HTR-8/SVneo (cell line): ENCODE measurements at regions not wholly inside any gene's neighbourhood (a gene's known extent, or its start where the extent isn't known, plus 50 kb on each side); places are given as distances from the start of the nearest gene placed in this dataset.
A peak's percentile ranks its signal among the peaks of the same experiment; 100 is the strongest.
"Not testable (repeated sequence)": the region's sequence is repeated elsewhere in the genome, so short reads cannot be mapped to it uniquely, and the experiment has no call there.

Source experiments
- DNase-seq: peaks from one replicate; pipeline ENCODE4 v3.0.0; 2011; ENCODE audit warnings: low spot score, mixed read lengths; ENCODE audit not compliant: insufficient read length
- FAIRE-seq: peaks from 2 replicates; lab custom pipeline; 2011; peaks lifted over from hg19 to GRCh38; lab: Jason Lieb, UNC

DNA sequence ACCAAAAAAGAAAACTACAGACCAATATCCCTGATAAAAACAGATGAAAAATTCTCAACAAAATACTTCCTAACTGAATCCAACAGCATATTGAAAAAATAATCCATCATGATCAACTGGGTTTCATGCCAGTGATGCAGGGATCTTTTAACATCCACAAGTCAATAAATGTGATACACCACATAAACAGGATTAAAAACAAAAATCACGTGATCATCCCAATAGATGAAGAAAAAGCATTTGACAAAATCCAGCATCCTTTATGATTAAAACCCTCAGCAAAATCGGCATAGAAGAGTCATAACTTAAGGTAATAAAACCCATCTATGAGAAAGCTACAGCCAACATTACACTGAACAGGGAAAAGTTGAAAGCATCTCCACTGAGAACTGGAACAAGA, 107.5 kb downstream of the DCLK3 start:
- no peak for FAIRE-seq
- no peak for DNase-seq

GRCh38 chr3:36653095-36653494, 111.3 kb downstream of the DCLK3 start:
- no peak for FAIRE-seq
- no peak for DNase-seq

DNA sequence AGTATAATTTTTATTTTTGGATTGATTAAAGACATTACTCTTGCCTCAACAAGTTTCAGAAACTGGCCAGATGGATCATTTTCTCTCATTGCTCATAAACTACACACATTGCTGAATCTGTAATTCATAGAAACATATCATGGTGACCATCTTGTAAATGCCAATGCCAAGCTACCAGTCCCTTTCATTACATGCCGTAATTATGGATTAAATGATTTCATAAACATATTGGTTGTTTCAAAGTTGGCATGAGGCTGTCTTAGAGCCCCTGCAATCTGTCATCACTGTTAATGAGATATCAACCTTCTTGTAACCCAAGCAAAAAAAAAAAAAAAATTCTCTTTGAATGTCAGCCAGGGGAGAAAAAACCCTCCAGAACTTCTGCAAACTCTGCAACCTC, 112.2 kb downstream of the DCLK3 start:
- FAIRE-seq (no peak), DNase-seq (no peak)

DNA sequence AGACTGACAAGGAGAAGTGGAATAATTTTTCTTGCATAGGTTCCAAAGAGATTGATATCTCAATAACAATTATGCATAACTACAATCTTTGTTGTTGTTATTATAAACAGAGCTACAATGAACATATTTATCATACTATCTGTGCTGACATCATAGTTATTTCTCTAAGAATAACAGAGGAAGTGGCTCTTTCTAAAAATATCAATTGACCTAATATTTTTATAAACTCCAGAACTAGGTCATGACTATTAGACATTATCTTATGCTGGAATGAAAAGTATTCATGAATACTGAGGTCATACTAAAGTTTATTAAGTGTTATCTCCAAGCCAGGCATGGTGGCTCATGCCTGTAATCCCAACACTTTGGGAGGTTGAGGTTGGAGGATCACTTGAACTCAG, 114.1 kb downstream of the DCLK3 start:
- no peak for FAIRE-seq
- DNase-seq = no peak

- no peak for DNase-seq
- FAIRE-seq = no peak
Observed at GRCh38 chr3:36649125-36649524, 115.2 kb downstream of the DCLK3 start.

- FAIRE-seq (no peak), DNase-seq (peak; percentile 18)
Observed at GRCh38 chr3:36648241-36649034, 115.9 kb downstream of the DCLK3 start.

GRCh38 chr3:36647423-36647853, 116.9 kb downstream of the DCLK3 start:
- FAIRE-seq (no peak), DNase-seq (no peak)

DNA sequence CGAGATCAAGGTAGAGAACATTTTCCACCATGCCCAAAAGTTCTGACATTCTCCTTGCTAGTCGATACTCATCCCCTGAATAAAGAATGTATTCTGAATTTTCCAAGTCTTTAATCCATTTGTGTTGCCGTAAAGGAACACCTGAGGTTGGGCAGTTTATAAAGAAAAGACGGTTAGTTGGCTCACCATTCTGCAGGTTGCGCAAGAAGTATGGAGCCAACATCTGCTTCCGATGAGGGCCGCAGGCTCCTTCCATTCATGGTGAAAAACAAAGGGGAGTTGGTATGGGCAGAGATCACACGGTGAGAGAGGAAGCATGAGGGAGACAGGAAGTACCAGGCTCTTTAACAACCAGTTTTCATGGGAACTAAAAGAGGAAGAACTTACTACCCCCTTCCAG, 121.2 kb downstream of the DCLK3 start:
- FAIRE-seq = no peak

DNA sequence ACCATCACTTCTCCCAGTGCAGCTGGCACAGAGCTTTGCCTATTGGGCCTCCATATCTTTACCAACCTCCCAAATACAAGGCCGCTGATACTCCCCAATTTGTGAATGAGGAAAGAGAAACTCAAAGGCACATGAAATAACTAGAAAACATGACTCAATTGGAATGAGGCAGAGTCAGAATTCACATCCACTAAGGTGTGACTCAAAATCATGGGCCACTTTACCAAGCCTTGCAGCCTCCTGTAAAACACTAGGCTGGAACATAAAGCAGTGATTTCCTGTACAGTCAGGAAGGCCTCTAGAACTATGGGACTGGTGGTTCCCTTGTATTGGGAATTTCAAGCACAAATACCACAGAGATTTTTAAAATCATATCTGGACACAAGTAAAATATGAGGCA, 128.6 kb downstream of the DCLK3 start:
- DNase-seq = no peak

More for the DNA sequence above, 121.2 kb downstream of the DCLK3 start:
- no peak for DNase-seq

DNA sequence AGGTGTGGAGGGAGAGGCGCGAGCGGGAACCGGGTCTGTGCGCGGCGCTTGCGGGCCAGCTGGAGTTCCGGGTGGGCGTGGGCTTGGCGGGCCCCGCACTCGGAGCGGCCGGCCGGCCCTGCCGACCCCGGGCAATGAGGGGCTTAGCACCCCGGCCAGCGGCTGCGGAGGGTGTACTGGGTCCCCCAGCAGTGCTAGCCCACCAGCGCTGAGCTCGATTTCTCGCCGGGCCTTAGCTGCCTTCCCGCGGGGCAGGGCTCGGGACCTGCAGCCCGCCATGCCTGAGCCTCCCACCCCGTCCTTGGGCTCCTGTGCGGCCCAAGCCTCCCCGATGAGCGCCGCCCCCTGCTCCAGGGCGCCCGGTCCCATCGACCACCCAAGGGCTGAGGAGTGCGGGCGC, 130.5 kb downstream of the DCLK3 start:
- not testable (repeated sequence) for DNase-seq, FAIRE-seq

More for the DNA sequence above, 128.6 kb downstream of the DCLK3 start:
- no peak for FAIRE-seq

DNA sequence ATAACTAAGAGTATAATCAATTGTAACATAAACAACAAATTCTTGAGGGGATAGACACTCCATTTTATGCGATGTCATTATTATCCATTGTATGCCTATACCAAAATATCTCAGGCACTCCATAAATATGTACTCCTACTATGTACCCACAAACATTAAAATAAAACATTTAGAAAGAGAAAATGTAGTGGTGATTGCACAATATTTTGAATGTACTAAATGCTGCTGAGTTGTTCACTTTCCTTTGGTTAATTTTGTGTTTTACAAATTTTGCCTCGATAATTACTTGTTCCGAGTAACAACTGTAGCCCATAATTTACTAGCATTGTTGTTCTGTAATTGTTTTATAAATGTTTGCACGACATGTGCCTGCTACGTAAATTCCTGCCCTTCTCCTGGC, 131.3 kb downstream of the DCLK3 start:
- FAIRE-seq (no peak), DNase-seq (no peak)

- FAIRE-seq (no peak), DNase-seq (no peak)
Observed at GRCh38 chr3:36631549-36631948, 132.8 kb downstream of the DCLK3 start.

DNA sequence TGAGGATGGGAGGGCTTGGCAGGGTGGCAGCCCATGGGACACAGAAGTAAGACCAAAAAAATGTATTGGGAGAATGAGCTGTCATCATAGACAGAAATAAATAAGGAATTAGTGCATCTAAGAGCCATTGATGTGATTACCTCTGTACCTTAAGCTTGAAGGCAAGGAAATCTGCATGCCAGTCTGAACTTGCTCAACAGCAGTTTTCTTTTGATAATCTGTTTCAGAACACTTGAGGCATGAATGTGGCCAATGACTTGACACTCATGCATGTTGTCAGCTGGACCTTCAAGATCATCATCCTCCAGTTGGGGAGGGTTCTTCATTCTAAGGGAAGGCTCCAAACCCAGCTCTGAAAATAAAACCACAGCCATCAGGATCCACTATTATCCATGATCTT, 148.5 kb downstream of the DCLK3 start:
- DNase-seq (no peak), FAIRE-seq (no peak)

DNA sequence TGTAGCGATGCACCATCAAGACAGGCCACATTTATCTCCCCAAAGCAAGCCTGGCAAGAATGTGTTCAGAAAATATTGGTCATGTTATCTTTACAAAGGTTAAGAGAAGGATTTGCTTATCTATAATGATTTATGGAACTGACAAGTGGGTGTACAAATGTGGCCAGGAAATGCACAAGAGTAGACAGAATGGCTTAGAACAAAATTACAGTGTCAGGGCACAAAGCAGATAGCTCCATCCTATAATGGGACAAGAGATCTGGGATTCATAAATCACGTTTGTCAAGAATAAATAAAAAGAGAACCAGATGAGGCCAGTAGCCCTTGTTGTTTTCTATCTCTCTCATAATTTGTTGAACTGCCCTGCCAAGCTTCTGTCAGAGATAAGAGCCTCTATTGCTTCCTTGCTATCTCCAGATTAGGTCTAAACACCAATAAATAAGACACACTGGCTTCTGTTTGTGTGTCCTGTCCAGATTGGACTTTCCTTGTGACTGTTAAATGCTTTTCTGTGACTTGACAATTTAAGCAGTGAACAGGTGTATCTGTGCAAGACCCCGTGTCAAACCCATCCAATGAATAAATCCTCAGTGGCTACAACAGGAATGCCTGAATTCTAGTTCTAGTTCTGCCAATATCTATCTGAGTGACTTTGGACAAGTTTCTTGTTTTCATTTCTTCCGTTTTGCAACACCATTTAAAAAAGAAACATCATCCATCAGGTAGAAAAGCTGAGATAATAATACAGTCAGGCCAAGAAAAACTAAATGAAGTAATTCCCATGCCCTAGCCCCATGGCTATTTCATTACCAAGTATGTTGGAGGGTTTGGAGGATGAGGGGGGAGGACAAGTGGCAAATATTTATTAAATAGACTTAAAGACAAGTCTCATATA, 157.2 kb downstream of the DCLK3 start:
- FAIRE-seq (no peak), DNase-seq (no peak)

- DNase-seq (no peak), FAIRE-seq (no peak)
Observed at GRCh38 chr3:36603423-36603822, 160.9 kb downstream of the DCLK3 start.

DNA sequence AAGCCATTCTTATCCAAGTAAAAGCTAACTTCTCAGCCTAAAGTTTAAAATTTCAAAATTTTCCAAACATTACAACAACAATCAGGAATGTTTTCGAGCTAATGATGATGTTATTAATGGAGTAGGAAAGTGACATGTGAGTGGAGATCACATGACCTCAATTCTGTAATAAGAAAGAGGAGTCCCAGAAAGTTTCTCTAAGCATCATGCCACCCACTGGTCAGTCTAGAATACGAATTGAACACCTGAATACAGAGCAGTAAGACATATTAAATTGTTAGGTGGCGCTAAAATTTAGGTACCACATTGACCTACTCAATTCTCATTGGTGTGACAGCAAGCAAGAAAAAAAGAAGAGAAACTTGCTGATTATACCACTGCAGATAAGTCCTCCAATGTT, 163.9 kb downstream of the DCLK3 start:
- DNase-seq = no peak

More for the DNA sequence above, 163.9 kb downstream of the DCLK3 start:
- FAIRE-seq = no peak
